ENCODE measurements at regions not wholly inside any gene's neighbourhood (a gene's known extent, or its start where the extent isn't known, plus 50 kb on each side); places are given as distances from the start of the nearest gene placed in this dataset.

GRCh38 chr1:2949966-2950925, 71.0 kb upstream of the ACTRT2 start:
- Histone ChIP-seq H3K9me3 (ENCODE audit: severe bottlenecking) (no peaks in the 10 kb centered on the region), H3K27me3 (ENCODE audit: insufficient read depth, poor library complexity, severe bottlenecking) (peaks cover 46% of the 10 kb centered on the region), H3K4me3 (ENCODE audit: severe bottlenecking) (no peak overlapping the region), H3K36me3 (ENCODE audit: low read depth) (no peaks in the 10 kb centered on the region), H3K27ac (ENCODE audit: poor library complexity, severe bottlenecking) (no peak overlapping the region), H3K4me1 (ENCODE audit: insufficient read depth, poor library complexity, severe bottlenecking) (no peaks in the 10 kb centered on the region)
- TF ChIP-seq CTCF (IDR thresholded peaks at IDR 0.05; ENCODE audit: poor library complexity, severe bottlenecking) = no peak
- peak; percentile 44 for DNase-seq (ENCODE audit: low spot score)
- no peak for ATAC-seq (ENCODE audit: low read depth)

- Histone ChIP-seq H3K4me1 (ENCODE audit: insufficient read depth, poor library complexity, severe bottlenecking) (no peaks in the 10 kb centered on the region), H3K36me3 (ENCODE audit: low read depth) (no peaks in the 10 kb centered on the region), H3K4me3 (ENCODE audit: severe bottlenecking) (no peak overlapping the region), H3K9me3 (ENCODE audit: severe bottlenecking) (no peaks in the 10 kb centered on the region), H3K27me3 (ENCODE audit: insufficient read depth, poor library complexity, severe bottlenecking) (peaks cover 46% of the 10 kb centered on the region), H3K27ac (ENCODE audit: poor library complexity, severe bottlenecking) (no peak overlapping the region)
- DNase-seq (ENCODE audit: low spot score) (peak; percentile 26), ATAC-seq (ENCODE audit: low read depth) (no peak)
- TF ChIP-seq CTCF (IDR thresholded peaks at IDR 0.05; ENCODE audit: poor library complexity, severe bottlenecking) = no peak
Measured at GRCh38 chr1:2950926-2951305, 70.4 kb upstream of the ACTRT2 start.

- Histone ChIP-seq H3K4me3 (ENCODE audit: severe bottlenecking) (no peak overlapping the region), H3K27ac (ENCODE audit: poor library complexity, severe bottlenecking) (no peak overlapping the region), H3K4me1 (ENCODE audit: insufficient read depth, poor library complexity, severe bottlenecking) (no peaks in the 10 kb centered on the region), H3K27me3 (ENCODE audit: insufficient read depth, poor library complexity, severe bottlenecking) (peaks cover 39% of the 10 kb centered on the region), H3K9me3 (ENCODE audit: severe bottlenecking) (no peaks in the 10 kb centered on the region), H3K36me3 (ENCODE audit: low read depth) (no peaks in the 10 kb centered on the region)
- TF ChIP-seq CTCF (IDR thresholded peaks at IDR 0.05; ENCODE audit: poor library complexity, severe bottlenecking) = no peak
- peak; percentile 37 for DNase-seq (ENCODE audit: low spot score)
- ATAC-seq (ENCODE audit: low read depth) = no peak
Measured at GRCh38 chr1:2951856-2952255, 69.4 kb upstream of the ACTRT2 start.

GRCh38 chr1:2952371-2952770, 68.9 kb upstream of the ACTRT2 start:
- ATAC-seq (ENCODE audit: low read depth) = no peak
- H3K27me3 ChIP-seq (ENCODE audit: insufficient read depth, poor library complexity, severe bottlenecking) = peaks cover 34% of the 10 kb centered on the region
- H3K9me3 ChIP-seq (ENCODE audit: severe bottlenecking) = peaks cover 4% of the 10 kb centered on the region

More at GRCh38 chr1:2952371-2952770, 68.9 kb upstream of the ACTRT2 start:
- Histone ChIP-seq H3K36me3 (ENCODE audit: low read depth) (no peaks in the 10 kb centered on the region), H3K4me1 (ENCODE audit: insufficient read depth, poor library complexity, severe bottlenecking) (no peaks in the 10 kb centered on the region), H3K27ac (ENCODE audit: poor library complexity, severe bottlenecking) (no peak overlapping the region), H3K4me3 (ENCODE audit: severe bottlenecking) (no peak overlapping the region)
- peak; percentile 29 for DNase-seq (ENCODE audit: low spot score)
- no peak for TF ChIP-seq CTCF (IDR thresholded peaks at IDR 0.05; ENCODE audit: poor library complexity, severe bottlenecking)
